CD1c-positive myeloid dendritic cell (primary cell): ENCODE measurements at regions not wholly inside any gene's neighbourhood (a gene's known extent, or its start where the extent isn't known, plus 50 kb on each side); places are given as distances from the start of the nearest gene placed in this dataset.
"Not testable (repeated sequence)": the region's sequence is repeated elsewhere in the genome, so short reads cannot be mapped to it uniquely, and the experiment has no call there.

ENCODE experiments used
- DNase-seq: peaks from one replicate; pipeline ENCODE4 v3.0.0-alpha.2; 2016; ENCODE audit errors: extremely low spot score

GRCh38 chr13:44148159-44148914 is 225.3 kb upstream of the SERP2 start:
- no peak for DNase-seq

GRCh38 chr13:44149231-44149630 is 224.4 kb upstream of the SERP2 start:
- DNase-seq = not testable (repeated sequence)

DNA sequence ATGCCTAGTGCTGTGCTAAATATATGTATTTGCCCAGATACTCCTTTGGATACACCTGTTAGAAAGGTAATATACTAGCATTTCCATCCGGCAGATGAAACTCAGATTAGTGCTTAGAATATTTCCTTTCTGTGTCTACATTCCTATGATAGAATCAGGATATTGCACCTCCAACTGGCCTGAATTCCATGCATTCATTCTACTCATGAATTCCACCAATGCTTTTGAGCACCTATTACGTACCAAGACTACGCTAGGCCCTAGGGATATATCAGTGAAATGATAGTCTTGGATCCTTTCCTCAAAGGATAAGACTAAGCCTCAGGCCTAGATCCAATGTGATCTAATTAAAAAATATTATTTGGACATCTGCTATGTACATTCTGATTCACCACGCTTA is 223.8 kb upstream of the SERP2 start:
- no peak for DNase-seq

DNA sequence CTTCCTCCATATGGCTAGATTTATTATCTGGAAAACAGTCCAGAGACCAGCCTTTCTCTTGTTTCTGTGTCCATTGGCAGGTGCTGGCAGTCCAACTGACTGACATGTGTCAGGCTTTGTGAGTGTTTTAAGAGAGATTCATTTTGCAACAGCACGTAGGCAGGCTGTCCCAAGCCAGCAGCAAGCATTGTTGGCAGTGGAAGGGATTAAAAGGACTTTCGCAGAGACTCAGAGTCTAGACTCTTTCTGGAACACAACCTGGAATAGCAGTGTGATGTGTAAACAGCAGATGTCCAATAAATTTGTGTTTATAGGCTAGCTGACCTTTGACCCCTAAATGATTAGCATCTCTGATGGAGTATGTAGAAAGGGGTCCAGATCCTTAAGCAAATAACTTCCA is 222.2 kb upstream of the SERP2 start:
- DNase-seq = no peak

- no peak for DNase-seq
These were observed 220.1 kb upstream of the SERP2 start for GRCh38 chr13:44153496-44153895.

- DNase-seq = peak; percentile 15
These were observed 218.0 kb upstream of the SERP2 start for GRCh38 chr13:44155422-44156293.

GRCh38 chr13:44156294-44156658 is 217.3 kb upstream of the SERP2 start:
- no peak for DNase-seq

DNA sequence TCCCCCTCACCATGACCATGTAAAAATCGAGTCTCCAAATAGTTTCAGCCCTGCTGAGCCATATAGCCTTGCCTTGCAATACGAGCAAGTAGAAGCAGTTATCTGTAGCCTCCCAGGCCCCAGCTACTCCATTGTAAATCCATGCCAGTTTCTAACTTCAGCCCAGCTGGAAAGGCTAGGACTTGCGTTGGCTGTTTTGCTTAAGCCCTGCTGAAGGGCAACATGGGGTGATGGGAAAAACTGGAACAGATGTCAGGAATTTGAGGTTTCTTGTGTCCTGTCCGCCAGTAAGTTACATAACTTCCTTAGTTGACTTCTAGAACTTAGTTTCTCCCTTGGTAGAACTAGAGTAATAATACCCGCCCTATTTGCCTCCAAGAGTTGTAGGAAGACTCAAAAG is 216.0 kb upstream of the SERP2 start:
- DNase-seq = no peak

DNA sequence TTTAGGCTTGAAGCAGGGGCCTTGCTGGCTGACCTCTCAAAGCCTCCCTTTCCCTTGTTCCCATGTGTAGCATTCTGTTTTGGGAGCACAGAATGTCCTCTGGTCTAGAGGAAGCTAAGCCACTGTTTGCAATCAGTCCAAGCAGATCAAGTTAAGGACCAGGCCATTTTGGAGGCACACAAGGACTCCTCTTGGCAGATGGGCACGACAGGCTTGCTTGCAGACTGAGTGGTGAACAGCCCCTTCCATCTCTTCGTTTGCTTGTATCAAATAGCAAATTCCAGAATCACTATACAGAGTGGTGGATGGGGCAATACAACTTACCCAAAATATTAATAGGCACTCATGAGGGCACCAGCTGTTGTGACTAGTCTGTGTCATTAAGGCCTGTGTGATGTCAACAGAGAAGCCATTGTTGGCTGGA is 215.5 kb upstream of the SERP2 start:
- DNase-seq = no peak

DNA sequence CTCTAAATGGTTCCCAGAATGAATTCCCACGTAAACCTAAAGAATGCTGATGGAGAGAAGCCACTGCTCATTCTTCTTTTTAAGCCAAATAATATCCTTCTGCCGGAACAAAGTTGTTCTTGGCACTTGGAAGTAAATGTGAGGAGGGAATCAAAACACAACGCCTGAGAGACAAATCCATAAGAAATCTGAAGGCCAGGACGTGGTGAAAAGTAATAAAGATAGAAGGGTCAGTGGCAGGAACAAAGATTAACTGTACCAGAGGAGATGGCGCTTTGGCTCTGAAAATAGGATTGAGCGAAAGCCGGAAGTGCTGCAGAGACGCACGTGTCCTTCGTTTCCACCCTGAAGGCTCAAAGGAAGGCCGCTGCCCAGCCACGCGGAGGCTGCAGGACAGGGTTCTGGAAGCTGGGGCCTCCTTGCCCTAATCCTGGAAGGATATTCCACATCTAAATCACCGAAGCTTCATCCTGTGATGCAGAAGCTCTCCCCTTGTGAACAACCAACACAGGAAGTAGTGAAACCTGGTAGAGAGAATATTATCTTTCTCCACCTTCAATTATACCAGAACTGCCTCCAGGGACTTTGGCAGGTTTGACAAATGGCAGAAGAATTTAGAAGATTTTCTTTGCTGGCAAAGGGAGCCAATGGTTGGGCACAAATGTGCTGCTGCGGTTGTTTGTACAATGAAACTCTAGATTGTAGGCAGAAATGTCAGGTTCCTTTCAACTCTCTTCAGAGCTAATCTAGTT is 214.6 kb upstream of the SERP2 start:
- no peak for DNase-seq

GRCh38 chr13:44159633-44160279 is 213.9 kb upstream of the SERP2 start:
- no peak for DNase-seq

GRCh38 chr13:44160591-44161191 is 212.9 kb upstream of the SERP2 start:
- no peak for DNase-seq

GRCh38 chr13:44163108-44163507 is 210.5 kb upstream of the SERP2 start:
- no peak for DNase-seq

GRCh38 chr13:44165221-44165888 is 208.3 kb upstream of the SERP2 start:
- peak; percentile 18 for DNase-seq

DNA sequence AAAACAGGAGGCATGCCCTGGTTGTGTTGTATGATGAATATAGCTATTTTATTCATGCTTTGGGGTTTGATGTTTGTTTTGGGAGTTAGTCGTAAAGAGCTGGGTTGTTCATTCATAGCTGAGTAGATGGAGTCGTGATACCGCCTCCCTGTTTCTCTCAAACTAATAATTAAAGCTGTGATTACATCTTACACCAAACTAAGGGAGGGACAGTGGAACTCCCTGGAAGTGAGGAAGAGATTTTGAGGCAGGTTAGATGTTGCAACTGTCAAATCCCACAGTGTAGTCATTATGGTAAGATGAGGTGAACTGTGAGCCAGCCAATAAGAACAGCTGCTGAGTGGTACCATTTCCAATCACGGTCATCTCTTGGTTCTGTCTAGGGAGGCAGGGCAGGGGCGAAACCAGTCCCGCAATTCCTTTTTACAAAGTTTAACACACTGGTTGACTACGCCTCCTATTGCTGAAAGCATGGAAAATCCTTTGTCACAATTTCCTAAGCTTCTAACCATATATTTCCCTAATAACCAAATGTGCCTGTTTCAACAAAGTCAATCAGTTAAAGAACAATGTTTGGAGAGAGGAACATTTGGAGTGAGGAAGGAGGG is 207.6 kb upstream of the SERP2 start:
- no peak for DNase-seq

DNA sequence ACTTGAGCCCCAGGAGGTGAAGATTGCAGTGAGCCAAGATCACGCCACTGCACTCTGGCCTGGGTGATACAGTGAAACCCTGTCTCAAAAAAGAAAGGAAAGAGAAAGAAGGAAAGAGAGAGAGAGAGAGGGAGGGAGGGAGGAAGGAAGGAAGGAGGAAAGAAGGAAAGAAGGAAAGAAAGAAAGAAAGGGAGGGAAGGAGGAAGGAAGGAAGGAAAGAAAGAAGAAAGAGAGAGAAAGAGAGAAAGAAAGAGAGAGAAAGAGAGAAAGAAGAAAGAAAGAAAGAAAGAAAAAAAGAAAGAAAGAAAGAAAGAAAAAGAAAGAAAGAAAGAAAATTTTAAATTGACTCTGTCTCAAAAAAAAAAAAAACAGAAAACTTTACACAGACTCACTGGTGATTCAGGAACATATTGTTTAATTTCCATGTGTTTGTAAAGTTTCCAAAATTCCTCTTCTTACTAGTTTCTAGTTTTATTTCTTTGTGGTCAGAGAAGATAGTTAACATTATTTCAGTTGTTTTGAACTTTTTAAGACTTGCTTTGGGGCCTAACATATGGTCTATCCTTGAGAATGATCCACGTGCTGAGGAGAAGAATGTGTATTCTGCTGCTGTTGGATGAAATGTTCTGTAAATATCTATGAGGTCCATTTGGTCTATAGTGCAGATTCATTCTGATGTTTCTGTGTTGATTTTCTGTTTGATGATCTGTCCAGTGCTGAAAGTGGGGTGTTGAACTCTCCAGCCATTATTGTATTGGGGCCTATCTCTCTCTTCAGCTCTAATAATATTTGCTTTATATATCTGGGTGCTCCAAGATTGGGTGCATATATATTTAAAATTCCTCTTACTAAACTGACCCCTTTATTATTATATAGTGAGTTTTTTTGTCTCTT is 204.4 kb upstream of the SERP2 start:
- DNase-seq = no peak

- DNase-seq = no peak
These were observed 202.9 kb upstream of the SERP2 start for GRCh38 chr13:44170731-44171130.

- DNase-seq = no peak
These were observed 202.5 kb upstream of the SERP2 start for GRCh38 chr13:44171156-44171555.

DNA sequence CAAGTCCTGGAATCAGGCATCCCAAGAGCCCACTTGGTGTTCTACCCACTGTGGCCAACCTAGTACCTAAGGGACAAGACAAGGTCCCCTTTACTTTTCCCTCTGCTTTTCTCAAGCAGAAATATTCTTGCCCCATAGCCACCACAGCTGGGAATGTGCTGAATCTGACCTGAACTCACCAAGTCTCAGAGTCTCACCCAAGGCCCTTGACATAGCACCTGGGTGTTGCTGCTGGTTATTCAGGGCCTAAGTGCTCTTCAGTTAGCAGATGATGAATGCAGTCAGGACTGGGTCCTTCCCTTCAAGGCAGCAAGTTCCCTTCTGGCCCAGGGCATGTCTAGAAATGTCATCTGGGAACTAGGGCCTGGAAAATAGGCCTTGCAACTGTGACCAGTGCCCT is 201.8 kb upstream of the SERP2 start:
- no peak for DNase-seq
